OCI-LY1 (cell line): ENCODE measurements at regions not wholly inside any gene's neighbourhood (a gene's known extent, or its start where the extent isn't known, plus 50 kb on each side); places are given as distances from the start of the nearest gene placed in this dataset.
"Not testable (repeated sequence)": the region's sequence is repeated elsewhere in the genome, so short reads cannot be mapped to it uniquely, and the experiment has no call there.

ENCODE experiments used
- H2AFZ ChIP-seq: fragments of 200-600 bp; sonication (generic), shearing (Covaris generic); 2 replicates; pipeline ENCODE4 v1.6.0; 2014; ENCODE audit warnings: antibody characterized with exemption, mild to moderate bottlenecking, low read length
- H3F3A ChIP-seq: fragments of 200-600 bp; sonication (generic), shearing (Covaris generic); 2 replicates; pipeline ENCODE4 v1.6.0; 2014; ENCODE audit warnings: mild to moderate bottlenecking, antibody characterized with exemption, low read length, moderate library complexity; ENCODE audit not compliant: insufficient read depth
- H3K27ac ChIP-seq: fragments of 200-600 bp; sonication (generic); 2 replicates; pipeline ENCODE4 v1.5.1; 2014; ENCODE audit warnings: low read length, mixed run types, mild to moderate bottlenecking, low read depth; ENCODE audit not compliant: poor library complexity, severe bottlenecking
- H3K27me3 ChIP-seq: fragments of 200-600 bp; sonication (generic); 2 replicates; pipeline ENCODE4 v1.6.0; 2014; ENCODE audit warnings: antibody characterized with exemption, mild to moderate bottlenecking, low read length, moderate library complexity; ENCODE audit not compliant: insufficient read depth
- H3K36me3 ChIP-seq: fragments of 200-600 bp; sonication (generic); 2 replicates; pipeline ENCODE4 v1.6.1; 2014; ENCODE audit warnings: mild to moderate bottlenecking, antibody characterized with exemption, low read length, moderate library complexity, mixed read lengths; ENCODE audit not compliant: insufficient read depth
- H3K4me1 ChIP-seq: fragments of 200-600 bp; sonication (generic); 2 replicates; pipeline ENCODE4 v1.5.1; 2014; ENCODE audit warnings: mild to moderate bottlenecking, low read length, moderate library complexity; ENCODE audit not compliant: insufficient read depth, severe bottlenecking
- H3K4me2 ChIP-seq: fragments of 200-600 bp; sonication (generic), shearing (Covaris generic); 2 replicates; pipeline ENCODE4 v1.6.1; 2014; ENCODE audit warnings: low read length
- H3K4me3 ChIP-seq: fragments of 200-600 bp; sonication (generic); 2 replicates; pipeline ENCODE4 v1.5.1; 2014; ENCODE audit warnings: low read length, low read depth, mild to moderate bottlenecking, mixed read lengths; ENCODE audit not compliant: poor library complexity, severe bottlenecking
- H3K79me2 ChIP-seq: fragments of 200-600 bp; shearing (Covaris generic); 2 replicates; pipeline ENCODE4 v1.6.1; 2016; ENCODE audit warnings: mixed run types, low read length, mixed read lengths; ENCODE audit not compliant: insufficient read depth
- H3K9ac ChIP-seq: fragments of 200-600 bp; sonication (generic), shearing (Covaris generic); 2 replicates; pipeline ENCODE4 v1.6.1; 2014; ENCODE audit warnings: mild to moderate bottlenecking, low read length, mixed read lengths
- H3K9me2 ChIP-seq: fragments of 200-600 bp; sonication (generic), shearing (Covaris generic); 2 replicates; pipeline ENCODE4 v1.6.1; 2014; ENCODE audit warnings: low read depth, mild to moderate bottlenecking, low read length, mixed read lengths
- H3K9me3 ChIP-seq: fragments of 200-600 bp; shearing (Covaris generic); 2 replicates; pipeline ENCODE4 v1.6.1; 2014; ENCODE audit warnings: low read length, mixed read lengths
- H4K20me1 ChIP-seq: fragments of 200-600 bp; sonication (generic), shearing (Covaris generic); 2 replicates; pipeline ENCODE4 v1.6.0; 2016; ENCODE audit warnings: mild to moderate bottlenecking, low read length; ENCODE audit not compliant: insufficient read depth
- CTCF ChIP-seq: fragments of 200-600 bp; sonication (generic), shearing (Covaris generic); IDR thresholded peaks from 2 replicates; pipeline ENCODE4 v1.5.1; 2017; ENCODE audit warnings: mild to moderate bottlenecking, antibody characterized with exemption, low read length, moderate library complexity, mixed read lengths
- EZH2 ChIP-seq: fragments of 200-600 bp; sonication (generic), shearing (Covaris generic); IDR thresholded peaks from 2 replicates; pipeline ENCODE4 v1.8.0; 2017; ENCODE audit warnings: borderline replicate concordance, mixed run types, mild to moderate bottlenecking, antibody characterized with exemption, low read length, moderate library complexity, mixed read lengths

- Histone ChIP-seq H3K4me3 (peak overlapping the region; percentile 43), H3K27ac (no peak overlapping the region), H3K9me2 (no peaks in the 10 kb centered on the region), H3K9me3 (no peaks in the 10 kb centered on the region), H3K4me1 (peaks cover 4% of the 10 kb centered on the region), H4K20me1 (no peaks in the 10 kb centered on the region), H3F3A (no peaks in the 10 kb centered on the region), H3K27me3 (no peaks in the 10 kb centered on the region), H2AFZ (0 out of 2 replicates have a peak overlapping the region, but pooled peaks have one; percentile 74), H3K9ac (no peak overlapping the region; the same call in 1 of the 2 replicates), H3K4me2 (peak overlapping the region; percentile 72), H3K79me2 (no peaks in the 10 kb centered on the region), H3K36me3 (no peaks in the 10 kb centered on the region)
- TF ChIP-seq EZH2 (no peak), CTCF (peak; percentile 83)
Observed at GRCh38 chr4:72701987-72702819, 133.2 kb upstream of the ADAMTS3 start.

- Histone ChIP-seq H3K79me2 (no peaks in the 10 kb centered on the region), H3K36me3 (no peaks in the 10 kb centered on the region), H3K4me2 (no peak overlapping the region), H3K4me3 (no peak overlapping the region), H3F3A (no peaks in the 10 kb centered on the region), H3K27me3 (no peaks in the 10 kb centered on the region), H4K20me1 (no peaks in the 10 kb centered on the region), H3K9ac (no peak overlapping the region), H3K9me2 (no peaks in the 10 kb centered on the region), H3K27ac (no peak overlapping the region), H3K4me1 (no peaks in the 10 kb centered on the region), H3K9me3 (no peaks in the 10 kb centered on the region), H2AFZ (no peak overlapping the region)
- TF ChIP-seq EZH2, result no peak
- no peak for TF ChIP-seq CTCF
Observed at GRCh38 chr4:72690771-72691170, 121.8 kb upstream of the ADAMTS3 start.

- Histone ChIP-seq H3K9ac (no peak overlapping the region), H3K79me2 (no peaks in the 10 kb centered on the region), H3F3A (no peaks in the 10 kb centered on the region), H2AFZ (no peak overlapping the region), H3K4me1 (no peaks in the 10 kb centered on the region), H3K9me3 (no peaks in the 10 kb centered on the region), H4K20me1 (no peaks in the 10 kb centered on the region), H3K27me3 (no peaks in the 10 kb centered on the region), H3K4me2 (no peak overlapping the region), H3K4me3 (no peak overlapping the region), H3K9me2 (no peaks in the 10 kb centered on the region), H3K36me3 (no peaks in the 10 kb centered on the region), H3K27ac (no peak overlapping the region)
- TF ChIP-seq CTCF (no peak), EZH2 (no peak)
Observed at GRCh38 chr4:72689923-72690322, 120.9 kb upstream of the ADAMTS3 start.

GRCh38 chr4:72686390-72686789, 117.4 kb upstream of the ADAMTS3 start:
- not testable (repeated sequence) for H3K9me2 ChIP-seq, H3K79me2 ChIP-seq, H3K9ac ChIP-seq, H3K4me3 ChIP-seq, H3K27ac ChIP-seq, H3K27me3 ChIP-seq, H4K20me1 ChIP-seq, H3K4me2 ChIP-seq, H3F3A ChIP-seq, H2AFZ ChIP-seq, H3K36me3 ChIP-seq, H3K4me1 ChIP-seq, H3K9me3 ChIP-seq
